Right forelimb (tissue), 1 donor: ENCODE measurements at regions not wholly inside any gene's neighbourhood (a gene's known extent, or its start where the extent isn't known, plus 50 kb on each side); places are given as distances from the start of the nearest gene placed in this dataset.
"Not testable (repeated sequence)": the region's sequence is repeated elsewhere in the genome, so short reads cannot be mapped to it uniquely, and the experiment has no call there.

Source experiments
- DNase-seq: peaks from one replicate; pipeline ENCODE4 v3.0.0-alpha.2; 2018

DNA sequence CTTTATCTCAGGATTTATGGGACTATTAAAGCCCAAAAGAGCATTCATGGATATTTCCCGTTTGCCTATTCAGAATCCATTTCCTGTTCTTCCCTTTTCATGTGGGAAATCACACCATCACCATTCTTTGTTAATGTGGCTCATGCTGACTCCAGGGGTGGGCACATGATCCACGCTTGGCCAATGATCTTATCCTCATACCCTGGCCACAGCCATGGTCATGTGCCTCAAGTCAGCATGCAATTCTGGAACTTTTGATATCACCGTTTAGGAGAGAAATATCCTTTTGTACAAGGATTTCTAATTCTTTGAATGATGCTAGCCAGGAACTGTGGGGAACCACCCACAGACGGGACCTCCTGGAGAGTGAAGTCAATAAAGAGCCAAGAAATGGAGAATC is 272.2 kb downstream of the PRELID2 start:
- DNase-seq, result no peak

DNA sequence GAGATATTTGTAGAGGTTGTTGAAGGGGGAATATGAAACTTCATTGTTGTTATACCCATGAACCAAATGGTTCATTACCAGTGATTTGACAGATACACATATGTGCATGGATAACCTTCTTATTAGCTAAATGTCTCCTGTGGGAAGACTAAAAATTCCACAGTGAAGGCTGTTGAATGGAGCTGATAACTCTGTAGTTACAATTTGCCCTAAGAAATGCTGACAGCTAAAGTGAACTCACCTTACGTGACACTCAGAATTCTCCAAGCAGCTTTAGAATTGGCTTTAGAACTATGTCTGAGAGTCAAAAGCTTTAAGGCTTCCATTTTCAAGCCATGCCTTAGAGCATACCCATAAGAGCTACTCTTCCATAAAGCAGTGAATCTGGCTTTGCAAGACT is 276.9 kb downstream of the PRELID2 start:
- no peak for DNase-seq

DNA sequence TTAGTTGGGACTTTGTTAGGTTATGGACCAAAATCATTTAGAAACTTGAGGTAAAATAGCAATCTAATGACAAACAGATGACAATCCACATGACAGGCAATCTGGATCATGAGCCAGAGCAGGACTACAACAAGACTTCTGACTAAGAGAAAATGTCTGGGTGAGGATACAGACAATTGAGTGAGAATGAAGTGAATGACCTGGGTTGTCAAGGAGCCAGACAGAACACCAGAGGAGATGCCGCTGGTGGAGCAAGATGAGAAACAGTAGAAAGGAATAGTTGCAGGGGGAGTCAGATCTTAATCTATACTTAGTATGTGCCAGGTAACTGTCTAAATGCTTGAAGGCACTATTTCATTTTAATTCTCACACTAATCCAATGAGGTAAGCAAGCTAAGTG is 277.8 kb downstream of the PRELID2 start:
- no peak for DNase-seq

DNA sequence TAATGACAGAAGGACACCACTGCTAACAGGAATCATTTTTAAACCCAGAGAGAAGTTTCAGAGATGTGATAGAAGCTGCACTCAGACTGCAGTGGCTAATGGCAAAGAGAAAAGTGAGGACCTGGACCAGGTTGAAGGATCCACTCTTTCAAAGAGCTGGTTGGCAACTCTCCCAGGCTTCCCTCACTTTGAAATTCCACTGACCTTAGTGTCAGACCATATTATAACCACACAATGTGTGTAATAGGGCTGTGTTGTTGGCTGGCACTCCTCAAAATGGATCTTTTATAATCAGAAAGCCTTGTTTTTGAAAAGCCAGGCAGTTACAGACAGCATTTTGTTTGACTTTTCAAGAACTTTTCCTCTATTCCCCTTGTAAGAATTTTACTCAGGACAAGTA is 280.7 kb downstream of the PRELID2 start:
- no peak for DNase-seq

DNA sequence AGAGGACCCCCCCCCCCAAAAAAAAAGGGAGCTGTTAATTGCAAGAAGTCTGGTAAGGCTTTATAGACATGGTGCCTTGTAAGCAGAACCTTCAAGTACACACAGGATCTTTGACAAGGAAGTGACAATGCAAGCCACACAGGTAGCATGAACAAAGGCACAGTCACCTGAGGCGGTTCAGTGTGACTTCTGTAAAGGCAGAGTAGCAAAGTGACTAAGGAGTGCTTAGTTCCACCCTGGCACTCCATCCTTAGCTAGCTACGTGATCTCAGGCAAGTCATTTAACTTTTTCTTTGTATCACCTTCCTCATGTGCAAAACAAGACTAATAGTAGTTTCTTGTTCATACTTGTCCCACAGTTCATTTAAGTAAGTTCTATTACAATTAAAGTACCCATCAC is 282.0 kb downstream of the PRELID2 start:
- DNase-seq, result no peak

DNA sequence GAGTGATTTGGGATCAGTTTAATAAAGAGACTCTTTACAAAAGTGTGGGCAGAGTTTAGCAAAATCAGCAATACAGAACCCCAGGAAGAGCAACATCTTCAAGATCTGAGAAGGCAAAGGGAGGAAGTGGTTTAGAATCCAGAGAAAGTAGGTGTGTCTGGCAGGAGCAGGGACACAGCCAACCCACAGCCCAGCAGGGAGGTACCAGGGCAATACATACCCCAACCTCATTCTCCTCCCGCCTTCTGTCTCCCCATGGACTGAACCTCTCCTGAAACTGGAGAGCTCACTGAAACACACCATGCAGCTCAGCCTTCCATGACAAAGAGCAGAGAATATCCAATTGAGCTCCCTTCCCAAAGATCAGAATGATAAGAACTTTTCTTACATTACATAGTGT is 283.4 kb downstream of the PRELID2 start:
- no peak for DNase-seq

DNA sequence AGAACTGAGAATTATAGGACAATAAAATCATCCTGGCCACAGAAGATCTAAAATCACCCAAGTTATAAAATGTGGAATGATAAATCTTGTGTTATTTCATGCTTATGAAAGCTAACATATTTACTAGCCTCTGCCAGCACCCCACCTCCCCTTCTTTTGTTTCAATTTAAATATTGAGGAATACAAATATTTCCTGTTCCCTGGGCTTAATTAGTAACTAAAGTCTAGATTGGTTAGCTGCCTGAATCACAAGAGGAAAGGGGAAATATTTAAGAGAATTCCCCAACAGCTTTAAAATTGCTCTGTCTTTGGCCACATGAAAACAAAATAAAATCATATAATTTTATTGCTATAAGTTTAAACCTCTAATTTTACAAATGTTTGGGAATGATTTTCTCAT is 287.0 kb downstream of the PRELID2 start:
- DNase-seq, result no peak

DNA sequence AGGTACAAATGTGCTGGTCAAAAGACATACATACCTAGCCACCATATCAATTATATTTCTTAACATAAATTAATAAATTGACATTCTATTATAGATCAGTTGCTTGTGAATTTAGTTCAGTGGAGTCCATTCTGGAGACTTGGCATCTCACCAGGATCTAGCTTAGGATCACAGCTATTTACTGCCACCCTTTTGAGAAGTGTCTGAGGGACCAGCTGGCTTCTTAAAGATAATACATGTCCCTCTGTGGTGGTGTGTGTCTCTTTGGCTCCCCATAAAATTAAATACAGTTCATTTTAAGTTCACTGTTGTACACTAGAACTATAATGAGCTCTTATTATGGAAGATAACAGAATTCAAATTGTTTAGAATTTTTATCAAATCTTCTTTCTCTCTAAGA is 290.7 kb downstream of the PRELID2 start:
- no peak for DNase-seq

DNA sequence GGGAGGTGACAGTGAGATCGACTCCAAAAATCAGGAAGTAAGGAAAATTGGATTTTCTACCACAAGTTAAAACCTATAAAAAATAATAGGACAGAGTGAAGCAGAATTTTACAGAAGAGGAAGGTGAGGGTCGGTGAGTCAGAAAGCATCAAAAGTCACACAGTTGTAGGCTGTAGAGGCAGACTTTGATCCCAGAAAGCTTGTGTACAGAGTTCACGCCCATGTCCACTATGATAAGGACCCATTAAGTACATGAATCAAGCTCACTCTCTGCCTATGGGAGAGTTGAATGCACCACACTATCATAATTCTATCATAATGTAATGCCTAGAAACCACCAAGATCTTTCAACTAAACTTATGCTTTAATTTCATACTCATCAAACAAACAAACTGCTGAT is 291.2 kb downstream of the PRELID2 start:
- DNase-seq, result no peak

DNA sequence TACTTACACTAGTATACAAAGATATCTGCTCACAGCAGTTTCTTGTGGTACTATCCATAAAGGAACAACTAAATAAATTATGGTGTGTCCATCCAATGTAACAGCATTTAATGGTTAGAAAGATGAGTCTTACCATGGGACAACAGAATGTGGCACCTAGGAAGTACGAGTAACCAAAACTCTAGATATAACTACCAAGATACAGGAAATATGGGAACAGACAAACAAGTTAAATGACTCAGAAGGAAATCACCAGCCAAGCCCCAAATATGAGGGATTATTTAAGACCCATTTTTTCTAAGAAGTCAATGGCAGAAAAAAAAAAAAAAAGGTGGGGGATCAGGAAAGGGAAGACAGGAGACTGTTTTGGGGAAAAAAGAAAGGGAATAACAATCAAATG is 294.8 kb downstream of the PRELID2 start:
- DNase-seq, result no peak

DNA sequence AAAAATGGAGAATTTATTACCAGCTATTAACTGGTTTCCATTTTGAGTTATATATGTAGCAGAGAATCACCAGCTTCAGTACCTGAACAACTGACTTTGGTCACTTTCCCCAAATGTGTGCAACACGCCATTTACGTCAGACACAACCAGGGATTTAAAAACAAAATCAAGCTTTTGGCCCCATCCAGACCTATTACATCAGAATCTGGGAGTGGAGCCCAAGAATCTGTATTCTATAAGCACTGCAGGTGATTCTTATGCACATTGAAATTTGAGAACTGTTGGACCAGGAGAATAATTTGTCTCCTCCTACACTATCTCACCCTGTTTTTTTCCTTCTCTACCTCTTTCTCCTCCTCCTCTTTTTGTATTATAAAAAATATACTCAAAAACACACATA is 295.9 kb downstream of the PRELID2 start:
- no peak for DNase-seq

DNA sequence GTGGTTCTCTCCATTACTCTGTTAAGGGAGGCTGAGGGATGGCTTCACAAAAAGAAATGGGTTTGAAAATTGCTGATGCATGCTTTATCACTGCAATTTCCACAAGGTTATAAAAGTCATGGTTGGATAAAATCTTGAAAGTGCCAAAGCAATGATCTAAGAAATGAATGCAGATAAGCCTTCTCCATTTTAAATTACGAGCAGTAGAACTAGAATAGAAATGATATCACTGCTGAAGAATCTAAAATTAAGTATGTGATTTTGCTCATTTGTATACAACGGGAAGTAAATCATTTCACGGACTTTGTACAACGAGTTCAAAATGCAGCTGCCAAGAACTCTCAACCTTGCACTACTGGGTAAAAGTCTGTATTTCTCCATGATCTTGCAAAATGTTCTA is 299.0 kb downstream of the PRELID2 start:
- DNase-seq, result no peak

DNA sequence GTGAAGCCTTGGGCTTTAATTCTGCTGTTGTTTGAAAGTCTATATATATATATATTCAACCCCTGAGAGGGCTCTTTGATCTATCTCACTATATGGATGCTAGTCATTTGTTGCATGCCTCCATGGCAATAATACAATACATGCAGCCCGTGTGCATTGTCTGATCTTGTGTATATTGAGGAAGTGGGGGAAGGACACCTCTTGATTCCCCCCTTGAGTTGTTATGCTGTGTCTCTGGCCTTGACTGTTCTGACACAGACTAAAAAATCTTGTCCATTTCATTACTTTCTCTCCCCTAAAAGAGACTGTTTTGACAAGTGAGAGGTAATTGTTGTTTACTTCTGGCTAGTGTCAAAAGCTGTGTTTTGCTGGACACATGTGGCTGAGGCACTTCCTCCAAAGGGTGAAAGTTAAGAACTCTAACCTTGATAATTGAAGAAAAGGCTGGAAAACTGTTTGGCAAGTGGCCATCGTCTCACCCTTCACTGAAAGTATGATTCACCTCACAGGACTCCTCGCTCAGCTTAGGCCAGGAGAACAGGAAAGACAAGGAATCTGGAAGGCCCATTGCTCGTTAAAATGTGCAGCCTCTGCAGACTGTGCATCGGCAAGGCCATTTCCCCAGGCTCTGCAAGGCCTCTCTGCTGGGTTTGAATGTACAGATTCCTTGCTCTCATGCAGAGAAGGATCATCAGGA is 304.0 kb downstream of the PRELID2 start:
- no peak for DNase-seq

DNA sequence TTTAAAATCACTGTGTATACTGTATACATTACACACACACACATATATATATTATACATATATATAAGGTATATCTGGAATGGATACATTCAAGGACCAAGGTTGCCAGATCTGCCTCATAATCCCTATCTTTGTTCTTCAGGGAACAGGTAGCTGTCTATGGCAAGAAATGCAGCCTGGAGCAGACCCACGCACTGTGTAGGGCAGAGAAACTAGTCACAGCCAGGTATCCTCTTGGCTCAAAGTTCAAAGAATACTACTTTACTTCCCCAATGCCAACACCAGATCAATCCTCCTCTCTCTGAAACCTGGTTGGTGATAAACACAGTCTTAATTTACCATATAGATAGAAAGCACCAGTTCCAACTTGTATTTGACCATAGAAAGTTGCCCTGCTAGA is 313.6 kb downstream of the PRELID2 start:
- no peak for DNase-seq

DNA sequence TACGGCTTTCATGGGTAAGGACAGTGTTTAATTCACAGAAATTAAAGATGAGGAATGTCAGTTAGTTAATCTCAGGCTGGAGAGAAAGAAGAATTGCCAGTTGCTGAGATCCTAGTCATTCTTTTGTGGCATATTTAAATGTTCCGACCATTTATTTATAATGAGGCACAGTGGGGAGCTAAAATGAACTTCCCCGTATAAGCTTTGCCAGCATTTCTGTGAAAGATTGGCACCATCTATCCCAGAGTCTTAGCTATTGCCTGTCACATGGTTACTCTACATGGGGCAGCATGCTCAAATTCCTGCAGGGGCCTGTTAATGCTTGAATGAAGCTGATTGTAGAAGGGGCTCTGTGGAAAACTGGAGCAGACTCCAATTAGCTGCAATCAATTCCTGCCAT is 314.1 kb downstream of the PRELID2 start:
- no peak for DNase-seq

DNA sequence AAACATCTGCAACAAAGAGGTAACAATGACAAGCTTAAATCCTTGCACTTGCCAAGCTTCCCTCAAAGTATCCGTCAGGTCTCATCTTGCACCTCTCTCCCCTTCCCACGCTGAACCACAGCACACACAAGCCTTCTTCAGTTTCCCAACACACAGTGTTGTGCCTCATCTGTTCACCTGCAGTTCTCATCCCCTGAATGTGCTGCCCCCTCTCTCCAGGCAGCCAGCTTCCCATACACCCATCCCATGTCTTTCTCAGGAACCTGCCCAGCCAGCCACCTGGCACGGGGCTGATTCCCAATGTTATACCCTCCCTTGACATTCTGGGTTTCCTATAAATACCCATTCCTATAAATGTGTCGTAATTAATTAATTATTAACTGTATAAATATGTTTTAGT is 314.8 kb downstream of the PRELID2 start:
- DNase-seq, result no peak

DNA sequence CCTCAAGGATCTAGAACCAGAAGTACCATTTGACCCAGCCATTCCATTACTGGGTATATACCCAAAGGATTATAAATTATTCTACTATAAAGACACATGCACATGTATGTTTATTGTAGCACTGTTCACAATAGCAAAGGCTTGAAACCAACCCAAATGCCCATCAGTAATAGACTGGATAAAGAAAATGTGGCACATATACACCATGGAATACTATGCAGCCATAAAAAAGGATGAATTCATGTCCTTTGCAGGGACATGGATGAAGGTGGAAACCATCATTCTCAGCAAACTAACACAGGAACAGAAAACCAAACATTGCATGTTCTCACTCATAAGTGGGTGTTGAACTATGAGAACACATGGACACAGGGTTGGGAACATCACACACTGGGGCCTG is 317.6 kb downstream of the PRELID2 start:
- DNase-seq, result not testable (repeated sequence)

DNA sequence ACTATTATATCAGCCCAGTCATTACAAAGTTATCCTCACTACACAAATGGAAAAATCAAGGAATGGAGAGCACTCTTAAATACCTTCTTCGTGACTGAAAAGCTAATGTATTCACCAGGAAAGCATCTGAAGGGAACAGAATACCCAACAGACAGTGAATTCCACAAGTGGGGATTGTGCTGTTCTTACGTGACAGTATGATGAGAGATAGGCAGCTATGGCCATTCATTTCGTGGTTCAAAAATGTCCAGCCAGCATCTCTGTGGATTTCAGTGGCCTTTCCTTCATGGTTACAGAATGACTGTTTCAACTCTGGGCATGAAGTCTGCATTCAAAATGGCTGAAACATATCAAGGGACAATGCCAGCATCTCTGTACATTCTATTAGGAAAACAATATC is 323.8 kb downstream of the PRELID2 start:
- no peak for DNase-seq

DNA sequence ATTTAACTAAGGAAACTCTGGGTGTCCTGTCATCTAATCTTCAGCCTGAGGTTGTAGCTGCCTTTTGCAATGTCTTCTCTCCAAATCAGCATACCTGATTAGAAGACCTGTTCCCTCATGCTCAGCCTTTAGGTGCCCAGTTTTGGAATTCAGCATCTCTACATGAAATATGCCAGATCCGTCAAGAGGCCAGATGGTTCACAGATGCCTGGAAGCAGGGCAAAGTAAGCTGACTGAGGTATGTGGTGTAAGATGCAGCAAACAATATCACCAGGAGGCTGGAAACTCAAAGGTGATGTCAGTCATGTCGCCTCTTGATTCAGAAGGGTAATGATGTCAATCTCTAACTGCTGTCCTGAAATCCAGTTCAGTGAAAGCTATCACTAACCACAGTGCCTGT is 324.4 kb downstream of the PRELID2 start:
- DNase-seq, result no peak

DNA sequence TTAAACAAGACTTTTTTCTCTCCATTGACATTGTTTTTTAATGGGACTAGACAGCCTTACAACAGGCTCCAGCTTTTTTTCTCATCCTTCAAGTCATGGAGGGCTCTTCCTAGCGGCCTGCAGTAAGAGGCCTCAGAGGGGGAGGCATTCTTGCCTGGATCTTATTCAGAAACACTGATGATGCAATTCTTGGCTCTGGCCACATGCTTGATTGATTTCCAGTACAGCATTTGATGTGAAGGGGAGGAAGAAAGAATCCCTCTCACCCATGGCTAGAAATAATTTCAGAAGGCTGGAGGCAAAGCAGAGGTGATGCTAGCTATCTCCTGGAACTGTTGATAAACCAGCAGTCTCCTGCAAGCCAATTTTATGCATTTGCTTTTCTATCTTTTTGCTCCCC is 324.8 kb downstream of the PRELID2 start:
- DNase-seq, result no peak

DNA sequence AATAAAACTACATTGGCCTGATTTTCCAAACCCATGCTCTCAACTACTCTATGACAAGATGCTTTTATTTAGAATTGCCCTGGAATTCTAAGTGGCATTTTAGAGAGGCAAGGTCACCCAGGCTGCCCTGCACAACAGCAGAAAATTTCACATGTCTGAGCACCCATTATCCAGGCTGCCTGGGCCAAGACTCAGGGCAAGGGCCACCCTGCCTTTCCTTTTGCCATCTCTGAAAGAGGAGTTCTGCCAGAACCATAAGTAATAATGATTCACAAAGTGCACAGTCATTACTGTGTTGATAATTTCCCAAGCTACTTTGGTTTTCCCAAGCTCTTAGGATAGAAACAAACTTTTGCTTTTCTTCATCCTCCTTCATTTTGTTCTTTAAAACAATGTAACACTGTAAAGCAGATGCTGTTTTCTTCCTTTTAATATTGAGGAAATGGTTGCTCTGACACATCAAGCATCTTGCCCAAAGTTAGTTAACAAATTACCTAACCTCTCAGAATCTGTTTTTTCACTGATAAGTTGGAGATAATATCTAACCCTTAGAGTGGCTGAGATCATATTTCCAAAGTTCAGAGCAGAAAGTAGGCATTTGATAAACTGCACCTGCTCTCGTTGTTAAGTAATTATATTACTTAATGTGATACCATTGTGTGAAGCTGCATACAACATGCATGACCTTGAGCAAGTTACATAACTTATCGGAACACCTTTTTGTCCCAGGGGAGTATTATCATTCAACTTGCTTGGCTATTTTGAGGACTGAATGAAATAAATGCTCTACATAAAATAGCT is 325.6 kb downstream of the PRELID2 start:
- no peak for DNase-seq

DNA sequence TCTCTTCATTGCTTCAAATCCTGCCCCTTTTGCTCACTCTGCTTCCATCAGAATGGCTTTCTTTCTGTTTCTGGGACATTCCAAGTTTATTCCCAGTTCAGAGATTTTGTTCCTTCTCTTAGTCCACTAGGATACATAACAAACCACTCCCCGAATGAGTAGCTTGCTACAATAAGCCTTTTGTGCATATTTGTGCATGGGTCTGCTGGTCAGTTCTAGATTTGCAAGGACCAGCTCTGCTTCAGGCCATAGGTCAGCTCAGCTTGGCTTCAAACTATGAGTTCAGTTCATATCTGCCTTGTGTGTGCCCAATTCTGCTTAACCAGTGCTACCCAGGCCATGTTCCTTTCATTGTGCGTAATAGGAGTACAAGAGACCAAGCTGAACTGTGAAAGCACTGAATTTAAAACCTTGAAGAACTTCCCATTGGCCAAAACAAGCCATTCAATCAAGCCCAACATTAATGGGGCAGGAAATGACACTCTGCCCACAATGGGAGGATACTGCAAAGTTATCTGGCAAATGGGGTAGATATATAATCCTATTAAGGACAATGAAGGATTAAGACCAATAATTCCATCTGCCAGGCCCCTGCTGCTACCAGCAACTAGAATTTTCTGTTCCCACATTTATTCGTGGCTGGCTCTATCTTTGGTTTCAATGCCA is 328.8 kb downstream of the PRELID2 start:
- no peak for DNase-seq

DNA sequence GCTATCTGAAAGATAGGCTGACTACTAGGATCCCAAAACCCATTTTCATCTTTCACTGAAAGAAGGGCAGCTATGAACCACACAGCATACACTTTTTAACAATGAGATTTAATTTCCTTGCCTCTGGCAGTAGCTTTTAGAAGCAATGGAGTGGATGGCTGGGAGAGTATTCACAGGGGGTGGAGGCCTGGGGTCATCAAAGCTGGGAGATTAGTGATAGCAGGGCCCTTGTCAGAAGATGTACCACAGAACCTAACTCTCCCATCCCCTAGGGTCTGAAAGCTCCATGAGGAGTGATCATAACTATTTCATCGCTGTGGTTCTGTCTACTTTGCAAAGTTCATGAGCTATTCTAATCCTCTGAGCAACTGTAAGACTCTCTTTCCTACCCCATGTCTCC is 332.2 kb downstream of the PRELID2 start:
- DNase-seq, result no peak

DNA sequence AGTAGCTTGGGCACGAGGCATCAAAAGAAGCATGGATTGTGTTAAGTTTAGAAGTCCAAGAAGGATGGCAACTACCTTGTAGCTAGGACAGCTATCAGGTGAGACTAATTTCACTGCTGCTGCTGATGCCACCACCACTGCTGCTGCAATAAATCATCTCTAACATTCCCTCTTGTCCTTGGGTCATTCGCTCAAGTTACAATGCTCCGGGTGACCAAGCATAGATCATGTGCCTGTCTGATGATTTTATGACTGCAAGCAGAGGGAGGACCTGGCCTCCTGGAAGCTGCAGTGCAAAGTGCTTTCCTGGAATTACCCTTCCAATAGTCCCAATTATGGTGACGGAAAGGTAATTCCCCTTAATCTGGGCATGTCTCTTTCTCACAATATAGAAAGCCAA is 334.4 kb downstream of the PRELID2 start:
- DNase-seq, result no peak
